GM23248 (cell line): ENCODE measurements at regions not wholly inside any gene's neighbourhood (a gene's known extent, or its start where the extent isn't known, plus 50 kb on each side); places are given as distances from the start of the nearest gene placed in this dataset.
"Not testable (repeated sequence)": the region's sequence is repeated elsewhere in the genome, so short reads cannot be mapped to it uniquely, and the experiment has no call there.

Experiments
- DNase-seq: peaks from one replicate; pipeline ENCODE4 v3.0.0-alpha.2; 2015
- H2AFZ ChIP-seq: fragments of 200-600 bp; sonication (generic); 2 replicates; pipeline ENCODE4 v1.6.1; 2016; ENCODE audit warnings: antibody characterized with exemption
- H3F3A ChIP-seq: fragments of 200-600 bp; sonication (generic); 2 replicates; pipeline ENCODE4 v1.6.1; 2016; ENCODE audit warnings: mild to moderate bottlenecking, antibody characterized with exemption, mixed run types; ENCODE audit not compliant: insufficient read depth
- H3K27ac ChIP-seq: fragments of 200-600 bp; sonication (generic); 2 replicates; pipeline ENCODE4 v1.5.1; 2016; ENCODE audit warnings: mild to moderate bottlenecking
- H3K27me3 ChIP-seq: fragments of 200-600 bp; sonication (generic); replicated peaks from 2 replicates; pipeline ENCODE4 v1.6.1; 2016; ENCODE audit warnings: mild to moderate bottlenecking; ENCODE audit not compliant: insufficient read depth
- H3K36me3 ChIP-seq: fragments of 200-600 bp; sonication (generic); 2 replicates; pipeline ENCODE4 v1.6.1; 2016; ENCODE audit warnings: low read depth, mild to moderate bottlenecking
- H3K4me1 ChIP-seq: fragments of 200-600 bp; sonication (generic); 2 replicates; pipeline ENCODE4 v1.6.1; 2016; ENCODE audit warnings: mild to moderate bottlenecking; ENCODE audit not compliant: insufficient read depth
- H3K4me2 ChIP-seq: fragments of 200-600 bp; sonication (generic); one replicate; pipeline ENCODE4 v1.6.1; 2016; ENCODE audit warnings: mild to moderate bottlenecking; ENCODE audit not compliant: unreplicated experiment
- H3K4me3 ChIP-seq: fragments of 200-600 bp; sonication (generic); 2 replicates; pipeline ENCODE4 v1.5.1; 2016; ENCODE audit warnings: mild to moderate bottlenecking
- H3K79me2 ChIP-seq: fragments of 200-600 bp; sonication (generic); 2 replicates; pipeline ENCODE4 v1.6.1; 2016; ENCODE audit warnings: mild to moderate bottlenecking; ENCODE audit not compliant: insufficient read depth
- H3K9ac ChIP-seq: fragments of 200-600 bp; sonication (generic); 2 replicates; pipeline ENCODE4 v1.6.1; 2016; ENCODE audit warnings: mild to moderate bottlenecking
- H3K9me2 ChIP-seq: fragments of 200-600 bp; sonication (generic); 2 replicates; pipeline ENCODE4 v1.6.1; 2016; ENCODE audit warnings: mixed run types, mild to moderate bottlenecking, moderate library complexity; ENCODE audit not compliant: insufficient read depth
- H3K9me3 ChIP-seq: fragments of 200-600 bp; sonication (generic); one replicate; pipeline ENCODE4 v1.6.1; 2017; ENCODE audit warnings: low read depth
- H4K20me1 ChIP-seq: fragments of 200-600 bp; sonication (generic); 2 replicates; pipeline ENCODE4 v1.6.0; 2016; ENCODE audit not compliant: insufficient read depth
- EZH2 ChIP-seq: fragments of 200-600 bp; sonication (generic); IDR thresholded peaks from 2 replicates; pipeline ENCODE4 v1.6.1; 2018; ENCODE audit warnings: antibody characterized with exemption, mild to moderate bottlenecking; ENCODE audit not compliant: insufficient read depth, poor library complexity, severe bottlenecking
- EZH2phosphoT487 ChIP-seq: fragments of 200-600 bp; sonication (generic); IDR thresholded peaks from 2 replicates; pipeline ENCODE4 v1.6.1; 2018; ENCODE audit warnings: antibody characterized with exemption, moderate library complexity, mild to moderate bottlenecking, low read depth; ENCODE audit not compliant: insufficient read depth
- WGBS, 2 experiments: methylation state at CpG; one replicate each; pipeline ENCODE4 v1.1.6; 2015 to 2017; ENCODE audit warnings: low lambda C conversion rate in 2 of 2, low coverage in 1 of 2; ENCODE audit errors: missing lambda C conversion rate in 2 of 2; 5-methylcytosine and 5-hydroxymethylcytosine counted together
- in situ Hi-C: fragments of 300-500 bp; cut with MboI; formaldehyde crosslinking; loops from 2 replicates; pipeline ENCODE4 v1.15.0; 2020

- WGBS, 2 experiments, result 91 to 94% methylated on average over 7 of the region's 7 CpGs
- Histone ChIP-seq H3K27ac (no peak overlapping the region), H3K79me2 (peaks cover 96% of the 10 kb centered on the region), H3K4me1 (peaks cover 36% of the 10 kb centered on the region), H4K20me1 (peaks cover 30% of the 10 kb centered on the region), H3K9me3 (no peaks in the 10 kb centered on the region), H3F3A (peaks cover 56% of the 10 kb centered on the region), H3K9me2 (no peaks in the 10 kb centered on the region), H3K9ac (no peak overlapping the region), H2AFZ (no peak overlapping the region), H3K4me2 (no peak overlapping the region), H3K27me3 (no peaks in the 10 kb centered on the region), H3K4me3 (no peak overlapping the region), H3K36me3 (no peaks in the 10 kb centered on the region; the same call in 1 of the 2 replicates)
- in situ Hi-C loops, result no loop called here
- no peak for DNase-seq
- TF ChIP-seq EZH2phosphoT487 (no peak), EZH2 (no peak)
Observed at GRCh38 chr6:56814802-56815201, 140.1 kb upstream of the BEND6 start.

- in situ Hi-C loops, result no loop called here
- Histone ChIP-seq H3K4me2 (peak overlapping the region; percentile 9), H3K9ac (no peak overlapping the region), H2AFZ (no peak overlapping the region), H3K4me1 (peaks cover 39% of the 10 kb centered on the region), H3K79me2 (peaks cover 96% of the 10 kb centered on the region), H3K36me3 (no peaks in the 10 kb centered on the region; the same call in 1 of the 2 replicates), H3K9me2 (no peaks in the 10 kb centered on the region), H3F3A (peaks cover 56% of the 10 kb centered on the region), H3K9me3 (no peaks in the 10 kb centered on the region), H3K4me3 (no peak overlapping the region), H4K20me1 (peaks cover 27% of the 10 kb centered on the region), H3K27me3 (no peaks in the 10 kb centered on the region), H3K27ac (no peak overlapping the region)
- DNase-seq, result no peak
- no peak for TF ChIP-seq EZH2phosphoT487
- no peak for TF ChIP-seq EZH2
- 74 to 76% methylated on average over 3 of the region's 3 CpGs for WGBS, 2 experiments
Observed at GRCh38 chr6:56814308-56814707, 140.6 kb upstream of the BEND6 start.

- WGBS, 2 experiments, result 73 to 94% methylated on average over 1 to 3 of the region's 3 CpGs
- DNase-seq, H3K27ac ChIP-seq, H3K4me2 ChIP-seq, H3K4me3 ChIP-seq, H3K36me3 ChIP-seq, H3K9me3 ChIP-seq, in situ Hi-C loops, H2AFZ ChIP-seq, H3K9ac ChIP-seq, H3K9me2 ChIP-seq, H3K27me3 ChIP-seq: not testable (repeated sequence)
- Histone ChIP-seq H4K20me1 (peaks cover 39% of the 10 kb centered on the region), H3K4me1 (peaks cover 50% of the 10 kb centered on the region), H3K79me2 (peaks cover 96% of the 10 kb centered on the region), H3F3A (peaks cover 62% of the 10 kb centered on the region)
Observed at GRCh38 chr6:56812851-56813250, 142.1 kb upstream of the BEND6 start.

- peak; percentile 77 for DNase-seq
- Histone ChIP-seq H4K20me1 (peaks cover 12% of the 10 kb centered on the region; the same call in 1 of the 2 replicates), H3K36me3 (no peaks in the 10 kb centered on the region), H3F3A (peaks cover 66% of the 10 kb centered on the region), H3K79me2 (peaks cover 96% of the 10 kb centered on the region), H3K9me3 (no peaks in the 10 kb centered on the region), H3K27ac (peak overlapping the region; percentile 80), H2AFZ (no peak overlapping the region), H3K9ac (0 out of 2 replicates have a peak overlapping the region, but pooled peaks have one; percentile 6), H3K9me2 (no peaks in the 10 kb centered on the region), H3K27me3 (no peaks in the 10 kb centered on the region), H3K4me3 (no peak overlapping the region), H3K4me2 (peak overlapping the region; percentile 52), H3K4me1 (peaks cover 68% of the 10 kb centered on the region)
- in situ Hi-C loops, result no loop called here
- WGBS, 2 experiments, result 25 to 34% methylated on average over 3 of the region's 3 CpGs
- no peak for TF ChIP-seq EZH2phosphoT487
- TF ChIP-seq EZH2, result no peak
Observed at GRCh38 chr6:56808871-56809359, 146.0 kb upstream of the BEND6 start.

GRCh38 chr6:56807989-56808337, 146.9 kb upstream of the BEND6 start:
- Histone ChIP-seq H3F3A (peaks cover 67% of the 10 kb centered on the region), H3K36me3 (no peaks in the 10 kb centered on the region), H3K79me2 (peaks cover 98% of the 10 kb centered on the region), H3K4me3 (no peak overlapping the region), H3K4me1 (peaks cover 72% of the 10 kb centered on the region), H3K9ac (no peak overlapping the region), H3K27me3 (no peaks in the 10 kb centered on the region), H4K20me1 (peaks cover 12% of the 10 kb centered on the region; the same call in 1 of the 2 replicates), H3K9me2 (no peaks in the 10 kb centered on the region), H3K27ac (peak overlapping the region; percentile 80), H3K9me3 (no peaks in the 10 kb centered on the region), H2AFZ (no peak overlapping the region), H3K4me2 (peak overlapping the region; percentile 52)
- no peak for TF ChIP-seq EZH2
- no peak for TF ChIP-seq EZH2phosphoT487
- DNase-seq, result no peak
- 65 to 72% methylated on average over 4 of the region's 4 CpGs for WGBS, 2 experiments
- in situ Hi-C loops, result no loop called here
